HepG2 (cell line): ENCODE measurements at regions not wholly inside any gene's neighbourhood (a gene's known extent, or its start where the extent isn't known, plus 50 kb on each side); places are given as distances from the start of the nearest gene placed in this dataset.
A peak's percentile ranks its signal among the peaks of the same experiment; 100 is the strongest.

Experiments
- ATAC-seq: fragments of 200-7000 bp; cut with Tn5 transposase; 3 replicates; pipeline ENCODE4 v1.9.1; 2020; ENCODE audit warnings: mild to moderate bottlenecking, moderate library complexity
- BruUV-seq: library from RNA; stranded (reverse); fragments of 400-500 nt; replicated peaks from 2 replicates; lab custom pipeline; 2021; lab: Mats Ljungman, UMichigan
- CTCF ChIA-PET: fragments of 300-600 bp; formaldehyde crosslinking; extraction: SDS; loops from one replicate; lab custom pipeline; 2021; ENCODE audit warnings: low total read pairs, inconsistent platforms, low intra/inter-chr PET ratio; lab: Yijun Ruan, JAX
- POLR2A ChIA-PET: fragments of 350-600 bp; sonication (Branson Sonifier 250); formaldehyde crosslinking; loops from one replicate; lab custom pipeline; 2020; ENCODE audit warnings: antibody characterized with exemption, inconsistent platforms; lab: Yijun Ruan, JAX
- DNase-seq: peaks from one replicate; pipeline ENCODE4 v3.0.0-alpha.2; 2015; ENCODE audit warnings: low spot score
- FAIRE-seq: peaks from 3 replicates; lab custom pipeline; 2011; peaks lifted over from hg19 to GRCh38; lab: Jason Lieb, UNC
- H2AFZ ChIP-seq: one replicate; pipeline ENCODE4 v1.6.1; 2011; ENCODE audit warnings: low read length, inconsistent platforms
- H3K27ac ChIP-seq: fragments of 300-600 bp; 3 replicates; pipeline ENCODE4 v1.8.0; 2011; ENCODE audit warnings: mixed run types, mild to moderate bottlenecking, mixed read lengths, low read length, inconsistent platforms; ENCODE audit not compliant: insufficient read depth; ENCODE audit errors: extremely low read length
- H3K27me3 ChIP-seq, 2 experiments: fragments of 200-600 bp in 1 of 2; 2 replicates in 1 of 2; 3 replicates in 1 of 2; pipeline versions ENCODE4 v1.6.0 to v1.8.0; 2011; ENCODE audit warnings: low read length in 2 of 2, mild to moderate bottlenecking in 2 of 2, moderate library complexity in 2 of 2, inconsistent platforms in 1 of 2; ENCODE audit not compliant: insufficient read depth in 2 of 2, control insufficient read depth in 1 of 2
- H3K36me3 ChIP-seq, 2 experiments: fragments of 200-600 bp in 1 of 2; replicated peaks in 1 of 2; 2 replicates in 1 of 2; 3 replicates in 1 of 2; pipeline versions ENCODE4 v1.5.1 to v1.8.0; 2011; ENCODE audit warnings: low read length in 2 of 2, inconsistent platforms in 1 of 2; ENCODE audit not compliant: insufficient read depth in 2 of 2, control insufficient read depth in 1 of 2
- H3K4me1 ChIP-seq: 2 replicates; pipeline ENCODE4 v1.5.1; 2012; ENCODE audit warnings: low read length, inconsistent platforms; ENCODE audit not compliant: insufficient read depth
- H3K4me2 ChIP-seq: 2 replicates; pipeline ENCODE4 v1.6.0; 2011; ENCODE audit warnings: low read depth, low read length, inconsistent platforms
- H3K4me3 ChIP-seq, 3 experiments: fragments of 200-600 bp in 1 of 3; sonication (generic), shearing (Covaris generic) in 1 of 3; replicated peaks in 1 of 3; 2 replicates each; pipeline ENCODE4 v1.5.1; 2011 to 2016; ENCODE audit warnings: low read length in 3 of 3, inconsistent platforms in 2 of 3, low read depth in 2 of 3, mild to moderate bottlenecking in 2 of 3, control low read depth in 1 of 3, mixed read lengths in 1 of 3; ENCODE audit not compliant: insufficient read depth in 1 of 3
- H3K79me2 ChIP-seq: one replicate; pipeline ENCODE4 v1.6.1; 2011; ENCODE audit warnings: low read length, inconsistent platforms; ENCODE audit not compliant: insufficient read depth
- H3K9ac ChIP-seq: 2 replicates; pipeline ENCODE4 v1.6.0; 2011; ENCODE audit warnings: mild to moderate bottlenecking, low read depth, low read length, inconsistent platforms; ENCODE audit not compliant: insufficient read depth
- H3K9me3 ChIP-seq: 2 replicates; pipeline ENCODE4 v1.5.1; 2012; ENCODE audit warnings: mild to moderate bottlenecking, low read length
- H4K20me1 ChIP-seq: 2 replicates; pipeline ENCODE4 v1.6.0; 2011; ENCODE audit warnings: inconsistent platforms, mild to moderate bottlenecking, low read length, moderate library complexity; ENCODE audit not compliant: insufficient read depth
- LCORL ChIP-seq, 2 experiments: fragments of 450-650 bp in 1 of 2; sonication (generic) in 1 of 2; formaldehyde crosslinking in 1 of 2; IDR thresholded peaks; 2 replicates each; pipeline versions ENCODE4 v1.5.0 to v1.6.1; 2017 to 2020; ENCODE audit warnings: antibody characterized with exemption in 1 of 2, missing genetic modification reagents in 1 of 2
- PBX3 ChIP-seq: sonication (generic); formaldehyde crosslinking; IDR thresholded peaks from 2 replicates; pipeline ENCODE4 v1.8.1; 2023; ENCODE audit warnings: missing genetic modification reagents, inconsistent platforms, borderline replicate concordance
- RAD51 ChIP-seq: fragments of 450-650 bp; IDR thresholded peaks from 2 replicates; pipeline ENCODE4 v1.6.1; 2016; ENCODE audit warnings: borderline replicate concordance
- SIN3B ChIP-seq: fragments of 150-350 bp; IDR thresholded peaks from 2 replicates; pipeline ENCODE4 v1.6.1; 2014; ENCODE audit warnings: low read length
- ZNF513 ChIP-seq: sonication (generic); formaldehyde crosslinking; conservative IDR thresholded peaks from 2 replicates; pipeline ENCODE4 v1.5.0; 2020; ENCODE audit warnings: missing genetic modification reagents
- ZNF547 ChIP-seq: sonication (generic); formaldehyde crosslinking; IDR thresholded peaks from 2 replicates; pipeline ENCODE4 v1.5.1; 2020; ENCODE audit warnings: mild to moderate bottlenecking, missing genetic modification reagents
- ZNF580 ChIP-seq: IDR thresholded peaks from 2 replicates; pipeline ENCODE4 v1.6.1; 2016; ENCODE audit warnings: low read depth, borderline replicate concordance
- WGBS: methylation state at CpG from one replicate; pipeline ENCODE4 v1.1.6; 2017; ENCODE audit warnings: low lambda C conversion rate; 5-methylcytosine and 5-hydroxymethylcytosine counted together
- in situ Hi-C: cut with HindIII; loops from 2 replicates; pipeline ENCODE4 v1.10.0; 2017; ENCODE audit warnings: low pct_unique_long_range_greater_than_20kb; ENCODE audit not compliant: extremely low pct_ligation_motif_present
- intact Hi-C: fragments of 100-400 bp; cut with micrococcal nuclease; formaldehyde crosslinking; loops from one replicate; pipeline ENCODE4 v1.10.0; 2022; ENCODE audit not compliant: unreplicated experiment

GRCh38 chr7:144936314-144936713, 100.5 kb upstream of the TPK1 start:
- CTCF ChIA-PET = no interaction called here
- H3K9me3 ChIP-seq = peaks cover 53% of the 10 kb centered on the region
- H3K36me3 ChIP-seq = no peaks in the 10 kb centered on the region
- no peak overlapping the region for H3K9ac ChIP-seq
- ATAC-seq (no peak), DNase-seq (no peak), FAIRE-seq (no peak)
- no peaks in the 10 kb centered on the region for H4K20me1 ChIP-seq
- no peak overlapping the region for H3K4me2 ChIP-seq
- H3K4me3 ChIP-seq = no peak overlapping the region
- intact Hi-C loops = no loop called here
- POLR2A ChIA-PET = no interaction called here
- no peaks in the 10 kb centered on the region for H3K4me1 ChIP-seq
- no peak overlapping the region for H2AFZ ChIP-seq
- H3K79me2 ChIP-seq = no peaks in the 10 kb centered on the region
- H3K27me3 ChIP-seq = no peaks in the 10 kb centered on the region
- in situ Hi-C loops = no loop called here
- BruUV-seq = no TSS peak
- TF ChIP-seq PBX3 (CRISPR knock-in tag) (no peak), ZNF547 (CRISPR knock-in tag) (no peak), ZNF513 (CRISPR knock-in tag) (no peak), RAD51 (no peak), SIN3B (no peak), ZNF580 (no peak), LCORL (IDR thresholded peaks at IDR 0.05) (peak; percentile 60; the same call in 1 of the 2 replicates), LCORL (CRISPR knock-in tag; IDR thresholded peaks at IDR 0.05) (no peak)
- no peak overlapping the region for H3K27ac ChIP-seq
- WGBS = 10% methylated on average over 1 of the region's 1 CpG
